NCI-H460 (cell line): ENCODE measurements at regions not wholly inside any gene's neighbourhood (a gene's known extent, or its start where the extent isn't known, plus 50 kb on each side); places are given as distances from the start of the nearest gene placed in this dataset.
"Not testable (repeated sequence)": the region's sequence is repeated elsewhere in the genome, so short reads cannot be mapped to it uniquely, and the experiment has no call there.

ENCODE experiments used
- DNase-seq: peaks from one replicate; pipeline ENCODE4 v3.0.0-alpha.2; 2016; ENCODE audit warnings: low read depth; ENCODE audit errors: extremely low read depth

GRCh38 chr2:94576486-94576885 is 294.7 kb upstream of the TEKT4 start:
- not testable (repeated sequence) for DNase-seq

GRCh38 chr2:94577160-94577559 is 294.1 kb upstream of the TEKT4 start:
- peak; percentile 40 for DNase-seq

- DNase-seq: not testable (repeated sequence)
These were observed 292.0 kb upstream of the TEKT4 start for GRCh38 chr2:94579221-94579620.

- not testable (repeated sequence) for DNase-seq
These were observed 288.0 kb upstream of the TEKT4 start for GRCh38 chr2:94583081-94583723.

GRCh38 chr2:94584569-94584968 is 286.7 kb upstream of the TEKT4 start:
- DNase-seq: not testable (repeated sequence)

- peak; percentile 20 for DNase-seq
These were observed 284.9 kb upstream of the TEKT4 start for GRCh38 chr2:94586032-94586982.

- not testable (repeated sequence) for DNase-seq
These were observed 284.2 kb upstream of the TEKT4 start for GRCh38 chr2:94587042-94587441.

- not testable (repeated sequence) for DNase-seq
These were observed 277.0 kb upstream of the TEKT4 start for GRCh38 chr2:94594019-94594836.

- DNase-seq: not testable (repeated sequence)
These were observed 275.3 kb upstream of the TEKT4 start for GRCh38 chr2:94595956-94596355.

- not testable (repeated sequence) for DNase-seq
These were observed 273.0 kb upstream of the TEKT4 start for GRCh38 chr2:94598075-94598713.

GRCh38 chr2:94600929-94601328 is 270.3 kb upstream of the TEKT4 start:
- DNase-seq: not testable (repeated sequence)

GRCh38 chr2:94602466-94602865 is 268.8 kb upstream of the TEKT4 start:
- DNase-seq: no peak

GRCh38 chr2:94622113-94622618 is 249.1 kb upstream of the TEKT4 start:
- DNase-seq: no peak

- not testable (repeated sequence) for DNase-seq
These were observed 242.3 kb upstream of the TEKT4 start for GRCh38 chr2:94628953-94629352.

GRCh38 chr2:94641397-94641796 is 229.8 kb upstream of the TEKT4 start:
- DNase-seq: not testable (repeated sequence)

GRCh38 chr2:94652131-94652530 is 219.1 kb upstream of the TEKT4 start:
- DNase-seq: not testable (repeated sequence)

GRCh38 chr2:94669858-94670257 is 201.4 kb upstream of the TEKT4 start:
- not testable (repeated sequence) for DNase-seq

- not testable (repeated sequence) for DNase-seq
These were observed 177.0 kb upstream of the TEKT4 start for GRCh38 chr2:94694236-94694635.

- not testable (repeated sequence) for DNase-seq
These were observed 162.2 kb upstream of the TEKT4 start for GRCh38 chr2:94708982-94709381.

GRCh38 chr2:94725543-94725942 is 145.7 kb upstream of the TEKT4 start:
- DNase-seq: no peak
